HCT116 (cell line): ENCODE measurements at regions not wholly inside any gene's neighbourhood (a gene's known extent, or its start where the extent isn't known, plus 50 kb on each side); places are given as distances from the start of the nearest gene placed in this dataset.

Experiments used
- ATAC-seq: fragments of 200-7000 bp; cut with Tn5 transposase; 2 replicates; pipeline ENCODE4 v1.9.1; 2020; ENCODE audit warnings: mild to moderate bottlenecking, moderate library complexity
- BruUV-seq: library from RNA; stranded (reverse); fragments of 400-500 nt; replicated peaks from 2 replicates; lab custom pipeline; 2021; lab: Mats Ljungman, UMichigan
- CTCF ChIA-PET: fragments of 300-600 bp; sonication (Branson Sonifier 250); formaldehyde crosslinking; loops from one replicate; lab custom pipeline; 2021; ENCODE audit warnings: antibody characterized with exemption; lab: Charles Lee
- POLR2A ChIA-PET: fragments of 300-600, 350-600 bp; sonication (Branson Sonifier 250); formaldehyde crosslinking; loops from one replicate; lab custom pipeline; 2021; ENCODE audit warnings: antibody characterized with exemption; lab: Charles Lee
- RAD21 ChIA-PET, 2 experiments: fragments of 300-600 bp; sonication (Branson Sonifier 250); formaldehyde crosslinking; loops; one replicate each; lab custom pipeline; 2023; ENCODE audit warnings: low total read pairs in 2 of 2; ENCODE audit not compliant: uncharacterized antibody in 2 of 2, unreplicated experiment in 2 of 2, low non-redundant PET in 1 of 2; lab: Charles Lee
- DNase-seq: peaks from one replicate; pipeline ENCODE4 v3.0.0-alpha.2; 2010; ENCODE audit warnings: low read depth, low spot score
- H2AFZ ChIP-seq: fragments of 200-600 bp; shearing (Covaris generic), sonication (generic); 2 replicates; pipeline ENCODE4 v1.6.1; 2017; ENCODE audit warnings: low read depth, mixed run types, mixed read lengths, antibody characterized with exemption, low read length; ENCODE audit not compliant: poor library complexity, severe bottlenecking
- H3K27ac ChIP-seq: 2 replicates; pipeline ENCODE4 v1.5.1; 2012; ENCODE audit warnings: low read depth, low read length
- H3K27me3 ChIP-seq: fragments of 200-600 bp; sonication (generic); 2 replicates; pipeline ENCODE4 v1.6.1; 2016; ENCODE audit warnings: mixed run types, low read length, mixed read lengths; ENCODE audit not compliant: insufficient read depth
- H3K36me3 ChIP-seq, 2 experiments: fragments of 200-500 bp in 1 of 2; fragments of 200-600 bp in 1 of 2; sonication (Bioruptor generic) in 1 of 2; sonication (generic) in 1 of 2; 2 replicates each; pipeline versions ENCODE4 v1.5.1 to v1.6.1; 2014 to 2016; ENCODE audit warnings: low read length in 2 of 2, inconsistent platforms in 1 of 2, mixed read lengths in 1 of 2, mixed run types in 1 of 2; ENCODE audit not compliant: insufficient read depth in 2 of 2, control insufficient read depth in 1 of 2
- H3K4me1 ChIP-seq, 2 experiments: fragments of 200-600 bp in 1 of 2; sonication (generic) in 1 of 2; 2 replicates each; pipeline versions ENCODE4 v1.5.1 to v1.6.1; 2012 to 2017; ENCODE audit warnings: low read length in 2 of 2, inconsistent platforms in 1 of 2, mild to moderate bottlenecking in 1 of 2, mixed read lengths in 1 of 2, mixed run types in 1 of 2, moderate library complexity in 1 of 2; ENCODE audit not compliant: insufficient read depth in 2 of 2, control insufficient read depth in 1 of 2
- H3K4me2 ChIP-seq: fragments of 200-600 bp; sonication (generic); 2 replicates; pipeline ENCODE4 v1.6.1; 2017; ENCODE audit warnings: mixed run types, low read length, mixed read lengths
- H3K4me3 ChIP-seq, 2 experiments: fragments of 200-600 bp in 1 of 2; sonication (generic) in 1 of 2; replicated peaks in 1 of 2; 2 replicates each; pipeline ENCODE4 v1.5.1; 2011 to 2016; ENCODE audit warnings: low read length in 2 of 2, control low read depth in 1 of 2, low read depth in 1 of 2, mild to moderate bottlenecking in 1 of 2, mixed read lengths in 1 of 2, mixed run types in 1 of 2
- H3K79me2 ChIP-seq: fragments of 200-600 bp; sonication (generic); 2 replicates; pipeline ENCODE4 v1.6.1; 2017; ENCODE audit warnings: mild to moderate bottlenecking, mixed run types, low read length, moderate library complexity, mixed read lengths; ENCODE audit not compliant: insufficient read depth
- H3K9ac ChIP-seq: fragments of 200-600 bp; sonication (generic); 2 replicates; pipeline ENCODE4 v1.6.1; 2016; ENCODE audit warnings: low read length, mixed read lengths
- H3K9me2 ChIP-seq: fragments of 200-600 bp; sonication (generic), shearing (Covaris generic); 2 replicates; pipeline ENCODE4 v1.6.1; 2017; ENCODE audit warnings: mixed run types, mild to moderate bottlenecking, moderate library complexity; ENCODE audit not compliant: insufficient read depth
- H3K9me3 ChIP-seq, 2 experiments: fragments of 200-500 bp in 1 of 2; fragments of 200-600 bp in 1 of 2; sonication (Bioruptor generic) in 1 of 2; sonication (generic) in 1 of 2; 2 replicates each; pipeline ENCODE4 v1.6.1; 2014 to 2017; ENCODE audit warnings: low read length in 2 of 2, mixed read lengths in 2 of 2, inconsistent platforms in 1 of 2, low read depth in 1 of 2, mild to moderate bottlenecking in 1 of 2, mixed run types in 1 of 2, moderate library complexity in 1 of 2; ENCODE audit not compliant: control insufficient read depth in 1 of 2, insufficient read depth in 1 of 2
- H4K20me1 ChIP-seq: fragments of 200-600 bp; sonication (generic), shearing (Covaris generic); 2 replicates; pipeline ENCODE4 v1.6.1; 2017; ENCODE audit warnings: mixed run types, mild to moderate bottlenecking, moderate library complexity; ENCODE audit not compliant: insufficient read depth
- EGR1 ChIP-seq: IDR thresholded peaks from 2 replicates; pipeline ENCODE4 v1.6.1; 2012; ENCODE audit warnings: low read depth
- EZH2phosphoT487 ChIP-seq: fragments of 200-600 bp; IDR thresholded peaks from 2 replicates; pipeline ENCODE4 v1.6.1; 2018; ENCODE audit warnings: antibody characterized with exemption, borderline replicate concordance
- JUND ChIP-seq: IDR thresholded peaks from 2 replicates; pipeline ENCODE4 v1.6.1; 2012
- POLR2A ChIP-seq: IDR thresholded peaks from 2 replicates; pipeline ENCODE4 v1.7.0; 2011; ENCODE audit warnings: borderline replicate concordance; ENCODE audit not compliant: insufficient read depth, insufficient read length; ENCODE audit errors: extremely low read depth
- POLR2AphosphoS5 ChIP-seq: IDR thresholded peaks from 2 replicates; pipeline ENCODE4 v1.6.1; 2011; ENCODE audit warnings: mild to moderate bottlenecking, low read depth, low read length, moderate library complexity
- RAD21 ChIP-seq: IDR thresholded peaks from 2 replicates; pipeline ENCODE4 v1.6.1; 2012; ENCODE audit warnings: low read depth, mild to moderate bottlenecking
- SIN3A ChIP-seq: IDR thresholded peaks from 2 replicates; pipeline ENCODE4 v1.6.1; 2012; ENCODE audit warnings: low read depth
- SP1 ChIP-seq: IDR thresholded peaks from 2 replicates; pipeline ENCODE4 v1.6.1; 2012; ENCODE audit warnings: low read depth
- SRF ChIP-seq: IDR thresholded peaks from 2 replicates; pipeline ENCODE4 v1.6.1; 2012; ENCODE audit warnings: low read depth
- TCF7L2 ChIP-seq: IDR thresholded peaks from 2 replicates; pipeline ENCODE4 v1.7.0; 2011; ENCODE audit warnings: borderline replicate concordance, inconsistent platforms; ENCODE audit not compliant: insufficient read depth, insufficient read length; ENCODE audit errors: extremely low read depth
- YY1 ChIP-seq: IDR thresholded peaks from 2 replicates; pipeline ENCODE4 v1.6.1; 2011; ENCODE audit warnings: low read length, low read depth, moderate library complexity, mild to moderate bottlenecking; ENCODE audit not compliant: insufficient replicate concordance; ENCODE audit errors: extremely low read depth
- ZFX ChIP-seq: fragments of 450-650 bp; IDR thresholded peaks from 2 replicates; pipeline ENCODE4 v1.6.1; 2017
- intact Hi-C: fragments of 100-400 bp; cut with micrococcal nuclease; formaldehyde crosslinking; loops from 2 replicates; pipeline ENCODE4 v1.10.0; 2022
- TF ChIP-seq, protein P1 (sequence below): IDR thresholded peaks from 2 replicates; pipeline ENCODE4 v1.6.1; 2011; ENCODE audit warnings: mild to moderate bottlenecking, low read length, moderate library complexity; ENCODE audit not compliant: insufficient replicate concordance; ENCODE audit errors: extremely low read depth
- TF ChIP-seq, protein P2 (sequence below): IDR thresholded peaks from 2 replicates; pipeline ENCODE4 v1.6.1; 2012
- TF ChIP-seq, protein P3 (sequence below): IDR thresholded peaks from 2 replicates; pipeline ENCODE4 v1.6.1; 2012; ENCODE audit warnings: low read depth
- TF ChIP-seq, protein P4 (sequence below), 3 experiments: fragments of 200-600 bp in 1 of 3; sonication (generic) in 1 of 3; IDR thresholded peaks in 2 of 3; conservative IDR thresholded peaks in 1 of 3; 2 replicates each; pipeline ENCODE4 v1.5.1; 2012 to 2017; ENCODE audit warnings: low read depth in 2 of 3, low read length in 2 of 3, antibody characterized with exemption in 1 of 3, borderline replicate concordance in 1 of 3, control low read depth in 1 of 3, mild to moderate bottlenecking in 1 of 3, mixed read lengths in 1 of 3, mixed run types in 1 of 3, moderate library complexity in 1 of 3; ENCODE audit not compliant: insufficient read depth in 1 of 3

DNA sequence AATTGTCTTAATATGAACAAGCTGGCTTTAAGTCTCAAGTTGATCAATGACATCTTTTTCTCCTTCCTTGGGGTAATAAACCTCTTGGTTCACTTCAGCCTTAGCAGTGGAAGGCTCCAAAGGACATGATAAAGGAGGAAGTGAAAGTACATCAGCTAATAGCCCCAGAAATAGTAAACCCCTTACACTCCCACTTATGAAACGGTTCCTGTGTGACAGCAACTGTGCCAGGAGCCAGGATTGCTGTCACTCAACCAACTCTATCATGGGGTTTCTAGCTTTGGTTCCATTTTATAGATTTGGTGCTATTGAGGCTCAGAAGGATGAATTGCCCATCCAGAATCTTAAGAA, 216.7 kb downstream of the ABHD5 start:
- CTCF ChIA-PET = no interaction called here
- intact Hi-C loops = no loop called here
- TF ChIP-seq SRF (no peak), TCF7L2 (no peak), RAD21 (no peak), SIN3A (no peak), POLR2AphosphoS5 (no peak), SP1 (no peak), EZH2phosphoT487 (no peak), EGR1 (no peak), POLR2A (no peak), JUND (no peak), ZFX (no peak), YY1 (no peak)
- TF ChIP-seq, protein P1, sequence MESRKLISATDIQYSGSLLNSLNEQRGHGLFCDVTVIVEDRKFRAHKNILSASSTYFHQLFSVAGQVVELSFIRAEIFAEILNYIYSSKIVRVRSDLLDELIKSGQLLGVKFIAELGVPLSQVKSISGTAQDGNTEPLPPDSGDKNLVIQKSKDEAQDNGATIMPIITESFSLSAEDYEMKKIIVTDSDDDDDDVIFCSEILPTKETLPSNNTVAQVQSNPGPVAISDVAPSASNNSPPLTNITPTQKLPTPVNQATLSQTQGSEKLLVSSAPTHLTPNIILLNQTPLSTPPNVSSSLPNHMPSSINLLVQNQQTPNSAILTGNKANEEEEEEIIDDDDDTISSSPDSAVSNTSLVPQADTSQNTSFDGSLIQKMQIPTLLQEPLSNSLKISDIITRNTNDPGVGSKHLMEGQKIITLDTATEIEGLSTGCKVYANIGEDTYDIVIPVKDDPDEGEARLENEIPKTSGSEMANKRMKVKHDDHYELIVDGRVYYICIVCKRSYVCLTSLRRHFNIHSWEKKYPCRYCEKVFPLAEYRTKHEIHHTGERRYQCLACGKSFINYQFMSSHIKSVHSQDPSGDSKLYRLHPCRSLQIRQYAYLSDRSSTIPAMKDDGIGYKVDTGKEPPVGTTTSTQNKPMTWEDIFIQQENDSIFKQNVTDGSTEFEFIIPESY = no peak
- TF ChIP-seq, protein P2, sequence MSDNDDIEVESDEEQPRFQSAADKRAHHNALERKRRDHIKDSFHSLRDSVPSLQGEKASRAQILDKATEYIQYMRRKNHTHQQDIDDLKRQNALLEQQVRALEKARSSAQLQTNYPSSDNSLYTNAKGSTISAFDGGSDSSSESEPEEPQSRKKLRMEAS = no peak
- TF ChIP-seq, protein P3, sequence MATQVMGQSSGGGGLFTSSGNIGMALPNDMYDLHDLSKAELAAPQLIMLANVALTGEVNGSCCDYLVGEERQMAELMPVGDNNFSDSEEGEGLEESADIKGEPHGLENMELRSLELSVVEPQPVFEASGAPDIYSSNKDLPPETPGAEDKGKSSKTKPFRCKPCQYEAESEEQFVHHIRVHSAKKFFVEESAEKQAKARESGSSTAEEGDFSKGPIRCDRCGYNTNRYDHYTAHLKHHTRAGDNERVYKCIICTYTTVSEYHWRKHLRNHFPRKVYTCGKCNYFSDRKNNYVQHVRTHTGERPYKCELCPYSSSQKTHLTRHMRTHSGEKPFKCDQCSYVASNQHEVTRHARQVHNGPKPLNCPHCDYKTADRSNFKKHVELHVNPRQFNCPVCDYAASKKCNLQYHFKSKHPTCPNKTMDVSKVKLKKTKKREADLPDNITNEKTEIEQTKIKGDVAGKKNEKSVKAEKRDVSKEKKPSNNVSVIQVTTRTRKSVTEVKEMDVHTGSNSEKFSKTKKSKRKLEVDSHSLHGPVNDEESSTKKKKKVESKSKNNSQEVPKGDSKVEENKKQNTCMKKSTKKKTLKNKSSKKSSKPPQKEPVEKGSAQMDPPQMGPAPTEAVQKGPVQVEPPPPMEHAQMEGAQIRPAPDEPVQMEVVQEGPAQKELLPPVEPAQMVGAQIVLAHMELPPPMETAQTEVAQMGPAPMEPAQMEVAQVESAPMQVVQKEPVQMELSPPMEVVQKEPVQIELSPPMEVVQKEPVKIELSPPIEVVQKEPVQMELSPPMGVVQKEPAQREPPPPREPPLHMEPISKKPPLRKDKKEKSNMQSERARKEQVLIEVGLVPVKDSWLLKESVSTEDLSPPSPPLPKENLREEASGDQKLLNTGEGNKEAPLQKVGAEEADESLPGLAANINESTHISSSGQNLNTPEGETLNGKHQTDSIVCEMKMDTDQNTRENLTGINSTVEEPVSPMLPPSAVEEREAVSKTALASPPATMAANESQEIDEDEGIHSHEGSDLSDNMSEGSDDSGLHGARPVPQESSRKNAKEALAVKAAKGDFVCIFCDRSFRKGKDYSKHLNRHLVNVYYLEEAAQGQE = no peak
- TF ChIP-seq, protein P4, sequence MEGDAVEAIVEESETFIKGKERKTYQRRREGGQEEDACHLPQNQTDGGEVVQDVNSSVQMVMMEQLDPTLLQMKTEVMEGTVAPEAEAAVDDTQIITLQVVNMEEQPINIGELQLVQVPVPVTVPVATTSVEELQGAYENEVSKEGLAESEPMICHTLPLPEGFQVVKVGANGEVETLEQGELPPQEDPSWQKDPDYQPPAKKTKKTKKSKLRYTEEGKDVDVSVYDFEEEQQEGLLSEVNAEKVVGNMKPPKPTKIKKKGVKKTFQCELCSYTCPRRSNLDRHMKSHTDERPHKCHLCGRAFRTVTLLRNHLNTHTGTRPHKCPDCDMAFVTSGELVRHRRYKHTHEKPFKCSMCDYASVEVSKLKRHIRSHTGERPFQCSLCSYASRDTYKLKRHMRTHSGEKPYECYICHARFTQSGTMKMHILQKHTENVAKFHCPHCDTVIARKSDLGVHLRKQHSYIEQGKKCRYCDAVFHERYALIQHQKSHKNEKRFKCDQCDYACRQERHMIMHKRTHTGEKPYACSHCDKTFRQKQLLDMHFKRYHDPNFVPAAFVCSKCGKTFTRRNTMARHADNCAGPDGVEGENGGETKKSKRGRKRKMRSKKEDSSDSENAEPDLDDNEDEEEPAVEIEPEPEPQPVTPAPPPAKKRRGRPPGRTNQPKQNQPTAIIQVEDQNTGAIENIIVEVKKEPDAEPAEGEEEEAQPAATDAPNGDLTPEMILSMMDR (IDR thresholded peaks at IDR 0.05 in 2 of 3, conservative IDR thresholded peaks at IDR 0.05 in 1 of 3; ENCODE audit: borderline replicate concordance in 1 of 3, insufficient read depth in 1 of 3, low read depth in 2 of 3, low read length in 2 of 3) = no peak

More for the DNA sequence above, 216.7 kb downstream of the ABHD5 start:
- H3K27ac ChIP-seq = no peak overlapping the region
- no peak overlapping the region for H3K4me2 ChIP-seq
- H3K79me2 ChIP-seq = no peaks in the 10 kb centered on the region
- no peak overlapping the region for H3K4me3 ChIP-seq
- no peak for ATAC-seq
- no peak overlapping the region for H2AFZ ChIP-seq
- no peaks in the 10 kb centered on the region for H3K4me1 ChIP-seq
- ChIA-PET POLR2A (no interaction called here), RAD21 (no interaction called here)
- H3K9me2 ChIP-seq = no peaks in the 10 kb centered on the region
- no peak for DNase-seq
- H3K9ac ChIP-seq = no peak overlapping the region
- H3K36me3 ChIP-seq = no peaks in the 10 kb centered on the region
- H3K27me3 ChIP-seq = peaks cover 4% of the 10 kb centered on the region; the same call in 1 of the 2 replicates
- no peaks in the 10 kb centered on the region for H4K20me1 ChIP-seq
- no peaks in the 10 kb centered on the region for H3K9me3 ChIP-seq
- BruUV-seq = no TSS peak
